Activated CD4-positive, alpha-beta T cell treated with anti-CD3 and anti-CD28 coated beads, Interleukin-10, Interleukin-2, amounts not matched to agents 100 ng/mL and 50 ng/mL, durations not matched to agents 16 hours and 8 hours (primary cell): ENCODE measurements at regions not wholly inside any gene's neighbourhood (a gene's known extent, or its start where the extent isn't known, plus 50 kb on each side); places are given as distances from the start of the nearest gene placed in this dataset.
A peak's percentile ranks its signal among the peaks of the same experiment; 100 is the strongest.
"Not testable (repeated sequence)": the region's sequence is repeated elsewhere in the genome, so short reads cannot be mapped to it uniquely, and the experiment has no call there.

Experiments used
- DNase-seq: peaks from one replicate; pipeline ENCODE4 v3.0.0-alpha.2; 2020

- no peak for DNase-seq
Observed at GRCh38 chr6:133128191-133128590, 113.0 kb upstream of the EYA4 start.

GRCh38 chr6:133129556-133129955 lies 111.6 kb upstream of the EYA4 start:
- DNase-seq, result no peak

- no peak for DNase-seq
Observed at GRCh38 chr6:133130863-133131262, 110.3 kb upstream of the EYA4 start.

GRCh38 chr6:133131621-133132465 lies 109.3 kb upstream of the EYA4 start:
- DNase-seq, result no peak

- no peak for DNase-seq
Observed at GRCh38 chr6:133132466-133132971, 108.6 kb upstream of the EYA4 start.

- DNase-seq, result no peak
Observed at GRCh38 chr6:133136177-133136880, 104.8 kb upstream of the EYA4 start.

GRCh38 chr6:133147470-133148184 lies 93.5 kb upstream of the EYA4 start:
- not testable (repeated sequence) for DNase-seq

- DNase-seq, result no peak
Observed at GRCh38 chr6:133156689-133157088, 84.5 kb upstream of the EYA4 start.

GRCh38 chr6:133157995-133158394 lies 83.2 kb upstream of the EYA4 start:
- DNase-seq, result no peak

- no peak for DNase-seq
Observed at GRCh38 chr6:133159255-133159795, 81.8 kb upstream of the EYA4 start.

GRCh38 chr6:133160536-133160935 lies 80.6 kb upstream of the EYA4 start:
- DNase-seq, result no peak

GRCh38 chr6:133165235-133165634 lies 75.9 kb upstream of the EYA4 start:
- DNase-seq, result no peak

- no peak for DNase-seq
Observed at GRCh38 chr6:133166766-133167165, 74.4 kb upstream of the EYA4 start.

GRCh38 chr6:133169901-133170300 lies 71.3 kb upstream of the EYA4 start:
- no peak for DNase-seq

- DNase-seq, result no peak
Observed at GRCh38 chr6:133170602-133171001, 70.6 kb upstream of the EYA4 start.

- DNase-seq, result no peak
Observed at GRCh38 chr6:133171989-133172604, 69.1 kb upstream of the EYA4 start.

- no peak for DNase-seq
Observed at GRCh38 chr6:133173276-133173675, 67.9 kb upstream of the EYA4 start.

- DNase-seq, result no peak
Observed at GRCh38 chr6:133179481-133179880, 61.7 kb upstream of the EYA4 start.

- DNase-seq, result no peak
Observed at GRCh38 chr6:133183691-133184090, 57.5 kb upstream of the EYA4 start.

- DNase-seq, result peak; percentile 9
Observed at GRCh38 chr6:133184798-133185372, 56.3 kb upstream of the EYA4 start.

GRCh38 chr6:133185731-133186130 lies 55.4 kb upstream of the EYA4 start:
- DNase-seq, result no peak

- DNase-seq, result no peak
Observed at GRCh38 chr6:133187114-133187513, 54.0 kb upstream of the EYA4 start.
